Esophagus muscularis mucosa (tissue), 3 donors: ENCODE measurements at regions not wholly inside any gene's neighbourhood (a gene's known extent, or its start where the extent isn't known, plus 50 kb on each side); places are given as distances from the start of the nearest gene placed in this dataset.

Experiments
- POLR2A ChIP-seq: fragments of 450-650 bp; IDR thresholded peaks from one replicate; pipeline ENCODE4 v1.6.1; 2017; ENCODE audit warnings: antibody characterized with exemption, moderate library complexity, mild to moderate bottlenecking, low read depth
- TF ChIP-seq, protein P1 (sequence below), 3 experiments: fragments of 200-600 bp in 2 of 3; fragments of 450-650 bp in 1 of 3; sonication (generic) in 2 of 3; IDR thresholded peaks; one replicate each; pipeline ENCODE4 v1.5.1; 2017 to 2019; ENCODE audit warnings: antibody characterized with exemption in 3 of 3, mild to moderate bottlenecking in 2 of 3, moderate library complexity in 1 of 3

- TF ChIP-seq, protein P1, sequence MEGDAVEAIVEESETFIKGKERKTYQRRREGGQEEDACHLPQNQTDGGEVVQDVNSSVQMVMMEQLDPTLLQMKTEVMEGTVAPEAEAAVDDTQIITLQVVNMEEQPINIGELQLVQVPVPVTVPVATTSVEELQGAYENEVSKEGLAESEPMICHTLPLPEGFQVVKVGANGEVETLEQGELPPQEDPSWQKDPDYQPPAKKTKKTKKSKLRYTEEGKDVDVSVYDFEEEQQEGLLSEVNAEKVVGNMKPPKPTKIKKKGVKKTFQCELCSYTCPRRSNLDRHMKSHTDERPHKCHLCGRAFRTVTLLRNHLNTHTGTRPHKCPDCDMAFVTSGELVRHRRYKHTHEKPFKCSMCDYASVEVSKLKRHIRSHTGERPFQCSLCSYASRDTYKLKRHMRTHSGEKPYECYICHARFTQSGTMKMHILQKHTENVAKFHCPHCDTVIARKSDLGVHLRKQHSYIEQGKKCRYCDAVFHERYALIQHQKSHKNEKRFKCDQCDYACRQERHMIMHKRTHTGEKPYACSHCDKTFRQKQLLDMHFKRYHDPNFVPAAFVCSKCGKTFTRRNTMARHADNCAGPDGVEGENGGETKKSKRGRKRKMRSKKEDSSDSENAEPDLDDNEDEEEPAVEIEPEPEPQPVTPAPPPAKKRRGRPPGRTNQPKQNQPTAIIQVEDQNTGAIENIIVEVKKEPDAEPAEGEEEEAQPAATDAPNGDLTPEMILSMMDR (IDR thresholded peaks at IDR 0.05), result no peak
- no peak for TF ChIP-seq POLR2A
Observed at GRCh38 chr5:93304456-93305250, 276.4 kb downstream of the NR2F1-AS1 start.
